ENCODE measurements at regions not wholly inside any gene's neighbourhood (a gene's known extent, or its start where the extent isn't known, plus 50 kb on each side); places are given as distances from the start of the nearest gene placed in this dataset.

DNA sequence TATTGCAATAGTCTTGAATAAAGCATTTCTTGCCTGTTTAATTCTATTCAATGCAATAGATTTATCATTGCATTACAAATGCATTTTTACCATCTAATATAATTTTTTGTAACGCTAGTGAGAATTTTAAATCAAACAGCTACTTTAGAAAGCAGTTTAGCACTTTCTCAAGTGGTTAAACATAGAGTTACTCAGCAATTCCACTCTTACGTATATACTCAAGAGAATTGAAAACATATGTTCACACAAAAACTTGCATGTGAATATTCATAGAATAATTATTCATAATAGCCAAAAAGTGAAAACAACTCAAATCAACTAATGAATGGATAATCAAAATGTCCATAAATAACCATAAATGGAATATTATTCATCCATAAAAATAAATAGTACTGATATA, 244.7 kb downstream of the TMEM167A start:
- intact Hi-C loops (cut with micrococcal nuclease) (no loop called here), in situ Hi-C loops (cut with MboI) (no loop called here)
- Histone ChIP-seq H3K4me3 (no peak overlapping the region), H3K27ac (ENCODE audit: extremely low read depth, low read depth, low read length) (no peak overlapping the region), H4K20me1 (replicated peaks; ENCODE audit: control insufficient read depth, insufficient read depth, low read length) (no peaks in the 10 kb centered on the region), H3K9ac (ENCODE audit: insufficient read depth in 1 of 2, low read depth in 2 of 2, low read length in 2 of 2) (no peak overlapping the region), H3K27me3 (ENCODE audit: control insufficient read depth in 2 of 2, insufficient read depth in 2 of 2, low read length in 2 of 2) (no peaks in the 10 kb centered on the region), H3K79me2 (ENCODE audit: control insufficient read depth, insufficient read depth, low read length) (no peaks in the 10 kb centered on the region), H2AFZ (ENCODE audit: low read depth, low read length) (no peak overlapping the region), H3K9me3 (replicated peaks; ENCODE audit: control insufficient read depth, insufficient read depth, low read depth, low read length) (no peaks in the 10 kb centered on the region), H3K36me3 (ENCODE audit: control insufficient read depth, insufficient read depth, low read length) (no peaks in the 10 kb centered on the region), H3K9me1 (ENCODE audit: control insufficient read depth, insufficient read depth, low read length) (no peaks in the 10 kb centered on the region), H3K4me1 (replicated peaks in 1 of 2; ENCODE audit: control insufficient read depth in 2 of 2, insufficient read depth in 2 of 2, low read length in 2 of 2) (no peaks in the 10 kb centered on the region), H3K4me2 (ENCODE audit: insufficient read depth, low read length) (no peak overlapping the region)
- FAIRE-seq (no peak), ATAC-seq (no peak), DNase-seq (ENCODE audit: extremely low read depth in 1 of 4, low spot score in 3 of 4) (no peak)
- TF ChIP-seq MCM5 (IDR thresholded peaks at IDR 0.05; ENCODE audit: low read depth) (no peak), DPF2 (IDR thresholded peaks at IDR 0.05) (no peak)
- no TSS peak for BruUV-seq (replicated peaks)
- ChIA-PET CTCF (ENCODE audit: low intra/inter-chr PET ratio) (no interaction called here), POLR2A (no interaction called here)
- WGBS (ENCODE audit: insufficient coverage, low coverage, missing lambda C conversion rate): 11% methylated on average over 2 of the region's 2 CpGs

DNA sequence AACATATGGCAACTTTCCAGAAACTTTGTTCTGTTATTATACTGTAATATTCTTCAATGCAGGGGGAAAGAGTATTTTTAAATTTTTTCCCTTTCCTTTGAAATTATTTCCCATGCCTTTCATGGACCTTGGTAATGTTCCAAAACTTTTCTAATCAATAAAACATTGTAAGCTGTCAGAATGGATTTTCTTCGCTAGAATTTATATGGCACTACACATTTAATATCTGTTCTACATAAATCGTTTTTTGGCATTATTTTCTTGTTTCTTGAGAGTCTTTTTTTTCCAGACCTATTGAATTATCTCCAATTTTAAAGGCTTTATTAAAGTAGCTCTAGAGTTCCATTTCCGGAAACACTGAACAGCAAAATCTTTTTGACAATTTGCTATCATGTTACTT, 249.0 kb downstream of the TMEM167A start:
- in situ Hi-C loops (cut with MboI): no loop called here

More for the DNA sequence above, 249.0 kb downstream of the TMEM167A start:
- H3K27ac ChIP-seq (ENCODE audit: extremely low read depth, low read depth, low read length): no peak overlapping the region
- H2AFZ ChIP-seq (ENCODE audit: low read depth, low read length): no peak overlapping the region
- TF ChIP-seq RB1 (IDR thresholded peaks at IDR 0.05; ENCODE audit: low read depth): no peak
- TF ChIP-seq PPARD (CRISPR knock-in tag; IDR thresholded peaks at IDR 0.05): no peak
- TF ChIP-seq BRF1 (IDR thresholded peaks at IDR 0.05; ENCODE audit: borderline replicate concordance, extremely low read depth, insufficient read length): no peak
- no peak for TF ChIP-seq SLC30A9 (CRISPR knock-in tag; IDR thresholded peaks at IDR 0.05)
- H3K9me1 ChIP-seq (ENCODE audit: control insufficient read depth, insufficient read depth, low read length): no peaks in the 10 kb centered on the region
- 4% methylated on average over 3 of the region's 3 CpGs for WGBS (ENCODE audit: insufficient coverage, low coverage, missing lambda C conversion rate)
- no peak overlapping the region for H3K9ac ChIP-seq (ENCODE audit: insufficient read depth in 1 of 2, low read depth in 2 of 2, low read length in 2 of 2)
- no peaks in the 10 kb centered on the region for H3K36me3 ChIP-seq (ENCODE audit: control insufficient read depth, insufficient read depth, low read length)
- ChIA-PET CTCF (ENCODE audit: low intra/inter-chr PET ratio) (no interaction called here), POLR2A (interaction anchor here (0.5 kb wide), 1 partner anchor 645 kb away, joined by 3 read pairs; no protein-coding TSS in a partner anchor)
- ATAC-seq (no peak), DNase-seq (ENCODE audit: extremely low read depth in 1 of 4, low spot score in 3 of 4) (no peak), FAIRE-seq (no peak)
- no peaks in the 10 kb centered on the region for H3K4me1 ChIP-seq (replicated peaks in 1 of 2; ENCODE audit: control insufficient read depth in 2 of 2, insufficient read depth in 2 of 2, low read length in 2 of 2)
- H4K20me1 ChIP-seq (replicated peaks; ENCODE audit: control insufficient read depth, insufficient read depth, low read length): no peaks in the 10 kb centered on the region
- no TSS peak for BruUV-seq (replicated peaks)
- no peak overlapping the region for H3K4me2 ChIP-seq (ENCODE audit: insufficient read depth, low read length)
- no peaks in the 10 kb centered on the region for H3K79me2 ChIP-seq (ENCODE audit: control insufficient read depth, insufficient read depth, low read length)
- intact Hi-C loops (cut with micrococcal nuclease): no loop called here
- no peaks in the 10 kb centered on the region for H3K9me3 ChIP-seq (replicated peaks; ENCODE audit: control insufficient read depth, insufficient read depth, low read depth, low read length)
- H3K27me3 ChIP-seq (ENCODE audit: control insufficient read depth in 2 of 2, insufficient read depth in 2 of 2, low read length in 2 of 2): no peaks in the 10 kb centered on the region
- H3K4me3 ChIP-seq: no peak overlapping the region
